Uterus (tissue), 3 donors: ENCODE measurements at regions not wholly inside any gene's neighbourhood (a gene's known extent, or its start where the extent isn't known, plus 50 kb on each side); places are given as distances from the start of the nearest gene placed in this dataset.

ENCODE experiments used
- DNase-seq, 2 donors: peaks; one replicate each; pipeline ENCODE4 v3.0.0-alpha.2; 2019 to 2020
- H3K27ac ChIP-seq, 2 donors: fragments of 200-600 bp; sonication (generic); 1 replicate in 1 of 2; 2 replicates in 1 of 2; pipeline ENCODE4 v1.5.1; 2016 to 2018
- H3K27me3 ChIP-seq, 2 donors: fragments of 200-600 bp; sonication (generic); one replicate each; pipeline ENCODE4 v1.5.1; 2018 to 2019; ENCODE audit warnings: control low read depth in 1 of 2
- H3K36me3 ChIP-seq, 2 donors: fragments of 200-600 bp; sonication (generic); one replicate each; pipeline ENCODE4 v1.5.1; 2019; ENCODE audit warnings: control low read depth in 1 of 2
- H3K4me1 ChIP-seq, 2 donors: fragments of 200-600 bp; sonication (generic); one replicate each; pipeline ENCODE4 v1.5.1; 2018 to 2019; ENCODE audit warnings: control low read depth in 1 of 2
- H3K4me3 ChIP-seq, 2 donors: fragments of 200-600 bp; sonication (generic); 1 replicate in 1 of 2; 2 replicates in 1 of 2; pipeline ENCODE4 v1.5.1; 2018 to 2019; ENCODE audit warnings: mild to moderate bottlenecking in 1 of 2
- H3K9me3 ChIP-seq, 2 donors: fragments of 200-600 bp; sonication (generic); one replicate each; pipeline ENCODE4 v1.5.1; 2019; ENCODE audit warnings: control low read depth in 1 of 2
- CTCF ChIP-seq, 4 experiments: fragments of 200-600 bp in 2 of 4; fragments of 450-650 bp in 2 of 4; sonication (generic) in 2 of 4; IDR thresholded peaks; one replicate each; pipeline ENCODE4 v1.5.1; 2016 to 2019; ENCODE audit warnings: antibody characterized with exemption in 4 of 4, mild to moderate bottlenecking in 2 of 4, moderate library complexity in 1 of 4
- POLR2A ChIP-seq, 2 donors: fragments of 450-650 bp; IDR thresholded peaks; one replicate each; pipeline ENCODE4 v1.6.1; 2016; ENCODE audit warnings: antibody characterized with exemption in 2 of 2, mild to moderate bottlenecking in 1 of 2, moderate library complexity in 1 of 2
- intact Hi-C: fragments of 100-400 bp; cut with DNase I; formaldehyde crosslinking; loops from one replicate; pipeline ENCODE4 v1.15.1; 2023; ENCODE audit warnings: low total_unique reads
- donor health status: DM: yes; HTN: yes; CAD: no.

GRCh38 chr6:140912686-140913085 is 1220.0 kb upstream of the GJE1 start:
- no peak for DNase-seq
- Histone ChIP-seq H3K4me3 (no peak overlapping the region), H3K36me3 (no peaks in the 10 kb centered on the region), H3K4me1 (no peaks in the 10 kb centered on the region), H3K27me3 (no peaks in the 10 kb centered on the region), H3K27ac (no peak overlapping the region), H3K9me3 (no peaks in the 10 kb centered on the region)
- TF ChIP-seq CTCF (IDR thresholded peaks at IDR 0.05) (no peak), POLR2A (IDR thresholded peaks at IDR 0.05) (no peak)
- intact Hi-C loops = no loop called here

- no peaks in the 10 kb centered on the region for H3K4me1 ChIP-seq
- no peak overlapping the region for H3K27ac ChIP-seq
- TF ChIP-seq CTCF (IDR thresholded peaks at IDR 0.05) = no peak
- TF ChIP-seq POLR2A (IDR thresholded peaks at IDR 0.05) = no peak
- intact Hi-C loops = no loop called here
- no peaks in the 10 kb centered on the region for H3K27me3 ChIP-seq
- no peaks in the 10 kb centered on the region for H3K9me3 ChIP-seq
- no peak overlapping the region for H3K4me3 ChIP-seq
- no peaks in the 10 kb centered on the region for H3K36me3 ChIP-seq
- no peak for DNase-seq
Measured at GRCh38 chr6:140909625-140910024, 1223.1 kb upstream of the GJE1 start.

- Histone ChIP-seq H3K27me3 (no peaks in the 10 kb centered on the region), H3K36me3 (no peaks in the 10 kb centered on the region), H3K27ac (no peak overlapping the region), H3K4me1 (no peaks in the 10 kb centered on the region), H3K4me3 (no peak overlapping the region), H3K9me3 (no peaks in the 10 kb centered on the region)
- TF ChIP-seq CTCF (IDR thresholded peaks at IDR 0.05) (no peak), POLR2A (IDR thresholded peaks at IDR 0.05) (no peak)
- intact Hi-C loops = no loop called here
- no peak for DNase-seq
Measured at GRCh38 chr6:140909156-140909555, 1223.6 kb upstream of the GJE1 start.

GRCh38 chr6:140908505-140908904 is 1224.2 kb upstream of the GJE1 start:
- no peak for DNase-seq
- TF ChIP-seq POLR2A (IDR thresholded peaks at IDR 0.05) = no peak
- TF ChIP-seq CTCF (IDR thresholded peaks at IDR 0.05) = no peak
- Histone ChIP-seq H3K27me3 (no peaks in the 10 kb centered on the region), H3K4me3 (no peak overlapping the region), H3K36me3 (no peaks in the 10 kb centered on the region), H3K27ac (no peak overlapping the region), H3K9me3 (no peaks in the 10 kb centered on the region), H3K4me1 (no peaks in the 10 kb centered on the region)
- intact Hi-C loops = no loop called here

GRCh38 chr6:140907235-140907634 is 1225.5 kb upstream of the GJE1 start:
- Histone ChIP-seq H3K4me3 (no peak overlapping the region), H3K27ac (no peak overlapping the region), H3K27me3 (no peaks in the 10 kb centered on the region), H3K36me3 (no peaks in the 10 kb centered on the region), H3K4me1 (no peaks in the 10 kb centered on the region), H3K9me3 (no peaks in the 10 kb centered on the region)
- intact Hi-C loops = no loop called here
- TF ChIP-seq POLR2A (IDR thresholded peaks at IDR 0.05) = no peak
- no peak for TF ChIP-seq CTCF (IDR thresholded peaks at IDR 0.05)
- no peak for DNase-seq
